ENCODE measurements at regions not wholly inside any gene's neighbourhood (a gene's known extent, or its start where the extent isn't known, plus 50 kb on each side); places are given as distances from the start of the nearest gene placed in this dataset.

DNA sequence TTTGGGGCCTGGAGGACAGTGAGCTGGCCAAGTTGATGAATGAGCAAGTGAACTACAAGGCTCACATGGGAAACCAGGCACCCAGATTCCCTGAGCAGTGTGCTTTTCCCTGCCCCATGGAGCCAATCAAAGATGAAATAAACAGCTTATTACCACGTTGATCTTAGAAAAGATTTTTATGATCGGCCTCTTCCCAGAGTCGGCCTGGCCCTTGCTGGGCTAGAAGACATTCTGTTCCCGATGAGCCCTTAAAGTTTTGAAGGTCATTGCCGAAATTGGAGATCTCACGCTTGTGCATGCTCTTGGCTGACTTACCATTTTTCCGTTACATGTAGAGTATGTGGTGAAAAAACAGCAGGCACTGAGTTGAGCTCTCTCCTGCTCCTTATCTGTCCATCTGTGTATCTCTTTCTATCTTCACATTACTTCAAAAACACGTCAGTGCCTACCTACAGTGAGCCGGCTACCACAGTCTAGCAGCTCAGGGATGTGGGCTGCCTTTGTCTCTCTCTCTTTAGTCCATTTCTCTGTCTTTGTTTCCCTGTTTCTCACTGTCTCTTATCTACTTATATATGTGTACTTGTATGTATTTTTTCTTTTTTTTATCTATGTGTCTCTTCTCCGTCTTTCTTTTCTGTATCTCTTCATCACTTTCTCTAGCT, 248.8 kb upstream of the USP24 start:
- TF ChIP-seq, protein P1, sequence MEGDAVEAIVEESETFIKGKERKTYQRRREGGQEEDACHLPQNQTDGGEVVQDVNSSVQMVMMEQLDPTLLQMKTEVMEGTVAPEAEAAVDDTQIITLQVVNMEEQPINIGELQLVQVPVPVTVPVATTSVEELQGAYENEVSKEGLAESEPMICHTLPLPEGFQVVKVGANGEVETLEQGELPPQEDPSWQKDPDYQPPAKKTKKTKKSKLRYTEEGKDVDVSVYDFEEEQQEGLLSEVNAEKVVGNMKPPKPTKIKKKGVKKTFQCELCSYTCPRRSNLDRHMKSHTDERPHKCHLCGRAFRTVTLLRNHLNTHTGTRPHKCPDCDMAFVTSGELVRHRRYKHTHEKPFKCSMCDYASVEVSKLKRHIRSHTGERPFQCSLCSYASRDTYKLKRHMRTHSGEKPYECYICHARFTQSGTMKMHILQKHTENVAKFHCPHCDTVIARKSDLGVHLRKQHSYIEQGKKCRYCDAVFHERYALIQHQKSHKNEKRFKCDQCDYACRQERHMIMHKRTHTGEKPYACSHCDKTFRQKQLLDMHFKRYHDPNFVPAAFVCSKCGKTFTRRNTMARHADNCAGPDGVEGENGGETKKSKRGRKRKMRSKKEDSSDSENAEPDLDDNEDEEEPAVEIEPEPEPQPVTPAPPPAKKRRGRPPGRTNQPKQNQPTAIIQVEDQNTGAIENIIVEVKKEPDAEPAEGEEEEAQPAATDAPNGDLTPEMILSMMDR (conservative IDR thresholded peaks at IDR 0.05 in 1 of 2, IDR thresholded peaks at IDR 0.05 in 1 of 2; ENCODE audit: extremely low read depth in 1 of 2, insufficient read depth in 1 of 2, low read depth in 1 of 2, low read length in 2 of 2): no peak
- no peak for TF ChIP-seq EZH2 (IDR thresholded peaks at IDR 0.05; ENCODE audit: borderline replicate concordance, low read length)

Data from mammary epithelial cell (primary cell).